ENCODE measurements at regions not wholly inside any gene's neighbourhood (a gene's known extent, or its start where the extent isn't known, plus 50 kb on each side); places are given as distances from the start of the nearest gene placed in this dataset.
"Not testable (repeated sequence)": the region's sequence is repeated elsewhere in the genome, so short reads cannot be mapped to it uniquely, and the experiment has no call there.

DNA sequence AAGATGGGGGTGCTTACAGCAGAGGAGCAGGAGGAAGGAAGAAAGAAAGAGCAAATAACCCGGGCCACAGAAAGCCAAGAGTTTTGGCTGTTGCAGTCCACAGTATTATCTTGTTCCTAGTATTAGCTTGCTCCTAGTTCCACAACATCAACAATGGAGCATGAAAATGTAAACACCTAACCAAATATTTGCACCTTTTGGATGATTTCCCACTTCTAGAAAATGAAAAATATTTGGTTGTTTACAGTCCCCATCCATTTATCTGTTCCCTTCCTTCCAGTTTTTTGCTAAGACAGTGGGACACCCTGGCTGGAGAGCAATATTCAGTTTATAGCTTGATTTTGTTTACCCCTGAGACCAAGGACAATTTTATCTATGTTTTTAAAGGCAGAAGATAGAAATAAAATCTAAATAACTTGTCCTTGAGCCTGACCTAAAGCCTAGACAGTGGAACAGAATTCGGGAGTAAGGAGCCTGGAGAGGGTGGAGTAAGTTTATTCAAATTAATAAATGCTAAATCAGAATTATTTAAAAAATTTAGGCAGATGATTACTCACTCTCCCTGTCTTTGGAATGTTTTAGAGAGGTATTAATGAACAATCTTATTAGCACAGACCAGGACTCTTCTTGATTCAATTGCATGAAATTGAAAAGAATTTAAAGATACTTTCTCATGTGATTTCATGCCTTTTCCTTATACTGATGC, 51.6 kb downstream of the RESF1 start:
- DNase-seq (ENCODE audit: low spot score) = no peak

DNA sequence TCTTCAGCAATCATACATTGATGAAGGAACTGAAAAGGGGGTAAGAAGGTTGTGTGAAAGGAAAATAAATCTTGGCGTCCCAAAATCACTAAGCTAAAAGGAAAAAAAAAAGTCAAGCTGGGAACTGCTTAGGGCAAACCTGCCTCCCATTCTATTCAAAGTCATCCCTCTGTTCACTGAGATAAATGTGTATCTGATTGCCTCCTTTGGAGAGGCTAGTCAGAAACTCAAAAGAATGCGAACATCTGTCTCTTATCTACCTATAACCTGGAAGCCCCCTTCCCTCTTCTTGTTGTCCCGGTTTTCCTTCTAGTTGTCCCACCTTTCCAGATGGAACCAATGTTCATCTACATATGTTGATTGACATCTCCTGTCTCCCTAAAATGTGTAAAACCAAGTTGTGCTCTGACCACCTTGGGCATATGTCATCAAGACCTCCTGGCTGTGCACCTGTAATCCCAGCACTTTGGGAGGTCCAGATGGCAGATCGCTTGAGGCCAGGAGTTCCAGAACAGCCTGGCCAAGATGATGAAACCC, 53.1 kb downstream of the RESF1 start:
- no peak for DNase-seq (ENCODE audit: low spot score)

DNA sequence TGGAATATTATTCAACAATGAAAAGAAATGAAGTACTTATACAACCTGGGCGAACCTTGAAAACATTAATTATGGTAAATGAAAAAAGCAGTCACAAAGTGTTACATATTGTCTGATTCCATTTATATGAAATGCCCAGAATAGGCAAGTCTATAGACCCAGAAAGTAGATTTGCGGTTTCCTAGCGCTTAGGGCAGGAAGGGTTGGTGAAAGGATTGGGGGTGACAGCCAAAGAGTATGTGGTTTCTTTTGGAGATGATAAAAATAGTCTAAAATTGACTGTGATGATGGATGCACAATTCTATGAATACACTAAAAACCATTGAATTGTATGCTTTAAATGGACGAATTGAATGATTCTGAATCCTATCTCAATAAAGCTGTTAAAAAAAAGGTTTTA, 55.8 kb downstream of the RESF1 start:
- no peak for DNase-seq (ENCODE audit: low spot score)

- DNase-seq (ENCODE audit: low spot score) = no peak
These were observed 57.7 kb downstream of the RESF1 start for GRCh38 chr12:32016680-32017482.

GRCh38 chr12:32021346-32021773, 62.1 kb downstream of the RESF1 start:
- DNase-seq (ENCODE audit: low spot score) = no peak

DNA sequence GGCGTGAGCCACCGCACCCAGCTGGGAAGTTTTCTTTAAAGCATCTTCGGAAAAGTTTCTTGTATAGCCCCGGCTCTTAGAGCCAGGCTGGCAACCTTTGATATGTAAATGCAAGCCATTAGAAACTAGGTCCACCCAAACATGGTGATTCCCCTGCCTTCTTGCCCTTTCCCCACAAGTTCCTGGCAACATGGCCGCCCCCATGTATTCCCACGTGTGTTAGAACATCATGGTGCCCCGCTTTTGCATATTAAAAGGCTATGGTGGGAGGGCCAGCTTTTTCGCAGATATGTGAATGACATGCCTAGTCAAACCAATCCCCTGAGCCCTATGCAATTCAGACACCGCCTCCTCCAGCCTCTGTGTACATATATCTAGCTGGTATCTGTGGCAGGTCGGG, 63.2 kb downstream of the RESF1 start:
- not testable (repeated sequence) for DNase-seq (ENCODE audit: low spot score)

DNA sequence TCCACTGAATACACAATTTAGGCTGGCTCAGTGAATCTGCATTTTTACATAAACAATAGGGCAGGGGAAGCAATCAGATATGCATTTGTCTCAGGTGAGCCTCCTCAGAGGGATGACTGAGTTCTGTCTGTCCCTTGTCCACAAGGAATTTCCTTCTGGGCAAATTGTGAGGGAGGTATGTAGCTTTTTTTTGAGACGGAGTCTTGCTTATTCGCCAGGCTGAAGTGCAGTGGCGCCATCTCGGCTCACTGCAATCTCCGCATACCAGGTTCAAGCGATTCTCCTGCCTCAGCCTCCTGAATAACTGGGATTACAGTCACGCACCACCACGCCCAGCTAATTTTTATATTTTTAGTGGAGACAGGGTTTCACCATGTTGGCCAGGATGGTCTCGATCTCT, 64.6 kb downstream of the RESF1 start:
- not testable (repeated sequence) for DNase-seq (ENCODE audit: low spot score)

GRCh38 chr12:32024884-32025592, 65.8 kb downstream of the RESF1 start:
- DNase-seq (ENCODE audit: low spot score) = no peak

- no peak for DNase-seq (ENCODE audit: low spot score)
These were observed 66.7 kb downstream of the RESF1 start for GRCh38 chr12:32025906-32026305.

DNA sequence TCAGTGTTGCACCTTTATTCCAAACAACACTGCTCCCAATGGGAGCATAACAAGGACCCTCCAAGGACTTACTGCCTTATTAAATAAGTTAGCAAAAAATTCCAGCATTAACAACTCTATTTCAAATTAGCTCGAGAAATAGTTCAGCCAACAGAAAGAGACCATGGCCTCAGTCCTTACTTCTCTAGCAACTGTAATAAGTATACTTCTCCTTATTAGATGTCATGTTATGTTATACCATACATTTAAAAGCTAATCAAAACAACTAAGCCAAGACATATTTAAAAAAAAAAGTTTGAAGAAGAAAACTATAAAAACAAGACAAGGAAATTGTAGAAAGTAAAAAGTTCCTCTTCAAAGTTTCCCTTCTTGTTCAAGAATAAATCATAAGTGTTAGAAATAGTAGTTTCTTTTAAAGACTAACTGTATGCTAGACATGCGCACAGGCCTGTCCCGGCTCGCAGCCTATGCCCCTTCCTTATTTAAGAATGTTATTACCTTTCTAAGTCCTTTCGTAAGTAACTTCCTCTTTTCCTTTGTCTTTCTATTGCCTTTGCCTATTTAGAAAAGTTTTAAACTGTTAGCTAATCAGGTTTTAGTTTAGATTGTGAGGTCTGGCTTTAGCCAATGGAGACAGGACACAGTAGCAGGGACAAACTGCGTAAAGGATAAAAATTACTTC, 68.6 kb downstream of the RESF1 start:
- DNase-seq (ENCODE audit: low spot score) = no peak

GRCh38 chr12:32030151-32030550, 70.9 kb downstream of the RESF1 start:
- no peak for DNase-seq (ENCODE audit: low spot score)

DNA sequence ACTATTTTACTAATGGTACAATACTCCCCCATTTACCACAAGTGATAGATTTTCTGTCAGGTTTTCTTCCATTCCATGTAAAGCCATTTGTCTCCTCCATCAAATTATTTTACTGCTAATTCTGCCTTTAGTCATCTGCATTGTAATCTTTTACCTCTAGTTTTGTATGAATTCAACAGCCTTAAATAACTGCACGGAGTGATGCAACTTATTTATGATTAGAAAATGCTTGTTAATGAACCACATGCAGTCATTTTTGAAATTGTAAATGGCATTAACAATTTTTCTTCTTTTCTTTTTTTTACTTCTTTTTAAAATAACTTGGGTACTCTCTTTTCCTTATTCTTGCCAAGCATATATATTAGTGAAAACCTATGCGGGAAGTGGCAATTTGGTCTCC, 71.5 kb downstream of the RESF1 start:
- no peak for DNase-seq (ENCODE audit: low spot score)

DNA sequence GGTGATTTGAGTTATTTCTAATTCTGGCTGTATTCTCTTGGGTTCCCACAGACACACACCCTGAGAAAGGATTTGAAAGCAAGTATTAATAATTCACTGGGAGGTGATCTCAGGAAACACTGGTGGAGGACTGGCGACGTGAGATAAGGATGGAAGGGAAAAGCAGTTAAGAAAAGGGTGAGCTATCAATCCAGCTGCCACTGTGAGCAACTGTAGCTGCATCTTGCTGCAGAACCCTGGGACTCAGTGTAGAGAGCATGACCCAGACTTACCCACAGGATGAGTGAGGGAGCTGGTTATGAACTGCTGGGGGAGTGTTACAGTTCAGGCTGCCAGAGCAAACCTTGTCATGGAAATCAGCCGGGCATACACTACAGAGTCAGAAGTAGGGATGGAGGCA, 71.9 kb downstream of the RESF1 start:
- DNase-seq (ENCODE audit: low spot score) = no peak

DNA sequence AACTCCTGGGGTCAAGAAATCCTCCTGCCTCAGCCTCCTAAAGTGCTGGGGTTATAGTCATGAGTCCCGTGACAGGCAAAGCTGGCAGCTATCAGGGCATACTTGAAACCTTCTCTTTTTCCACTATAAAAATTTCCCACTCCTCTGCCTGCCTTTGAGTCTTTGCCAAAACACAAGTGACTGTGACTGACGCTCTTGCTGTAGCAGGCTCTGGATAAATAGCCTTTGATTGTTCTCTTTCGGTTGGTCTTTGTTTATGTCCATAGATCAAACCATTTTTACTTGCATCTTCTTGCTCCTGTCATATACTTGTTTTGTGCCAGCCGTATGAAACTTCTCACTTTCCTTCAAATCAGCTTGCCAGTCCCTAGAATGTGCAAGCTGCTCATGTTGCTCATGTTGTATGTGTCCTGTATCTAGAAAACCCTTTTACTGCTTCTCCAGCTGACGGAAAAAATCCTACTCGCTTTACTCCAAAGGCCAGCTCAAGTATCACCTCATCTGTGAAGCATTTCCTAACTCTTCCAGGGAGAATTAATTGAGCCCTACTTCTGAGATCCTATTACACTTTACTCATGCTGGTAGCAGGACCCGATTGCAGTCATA, 73.1 kb downstream of the RESF1 start:
- DNase-seq (ENCODE audit: low spot score) = no peak

DNA sequence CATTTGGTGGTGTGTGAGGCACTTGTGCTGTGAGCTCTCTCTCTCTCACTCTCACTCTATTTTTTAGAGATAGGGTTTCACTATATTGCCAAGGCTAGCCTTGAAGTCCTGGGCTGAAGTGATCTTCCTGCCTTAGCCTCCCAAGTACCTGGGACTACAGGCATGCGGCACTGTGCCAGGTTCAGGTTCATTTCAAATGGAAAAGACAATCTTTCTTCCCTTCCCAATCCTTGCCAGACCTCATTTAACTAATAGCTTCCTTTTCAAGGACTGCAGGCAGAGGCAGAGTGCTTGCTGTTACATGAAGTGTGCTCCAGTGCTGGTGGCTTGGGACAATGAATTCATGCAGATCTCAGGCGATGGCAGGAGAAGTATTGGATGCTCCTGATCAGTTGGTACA, 73.2 kb upstream of the BICD1 start:
- DNase-seq (ENCODE audit: low spot score) = no peak

DNA sequence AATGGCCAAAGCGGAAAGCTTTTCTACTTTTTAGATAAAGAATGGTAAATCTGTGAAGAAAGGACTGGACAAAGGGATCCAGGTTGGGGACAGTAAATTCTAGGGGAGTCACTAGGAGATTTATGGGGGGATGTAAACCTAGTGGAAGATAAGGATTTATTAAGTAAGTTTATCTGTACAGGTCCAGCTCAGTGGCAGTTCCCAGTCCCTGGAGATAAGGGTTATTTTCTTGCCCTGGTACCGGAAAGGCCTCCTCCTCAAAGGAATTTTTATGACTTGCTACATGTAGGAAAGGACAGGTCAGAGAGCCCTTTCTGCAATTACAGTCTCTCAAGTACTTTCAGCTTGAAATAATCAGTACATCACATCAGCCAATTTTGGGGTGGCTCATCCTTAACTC, 72.6 kb upstream of the BICD1 start:
- DNase-seq (ENCODE audit: low spot score) = no peak

DNA sequence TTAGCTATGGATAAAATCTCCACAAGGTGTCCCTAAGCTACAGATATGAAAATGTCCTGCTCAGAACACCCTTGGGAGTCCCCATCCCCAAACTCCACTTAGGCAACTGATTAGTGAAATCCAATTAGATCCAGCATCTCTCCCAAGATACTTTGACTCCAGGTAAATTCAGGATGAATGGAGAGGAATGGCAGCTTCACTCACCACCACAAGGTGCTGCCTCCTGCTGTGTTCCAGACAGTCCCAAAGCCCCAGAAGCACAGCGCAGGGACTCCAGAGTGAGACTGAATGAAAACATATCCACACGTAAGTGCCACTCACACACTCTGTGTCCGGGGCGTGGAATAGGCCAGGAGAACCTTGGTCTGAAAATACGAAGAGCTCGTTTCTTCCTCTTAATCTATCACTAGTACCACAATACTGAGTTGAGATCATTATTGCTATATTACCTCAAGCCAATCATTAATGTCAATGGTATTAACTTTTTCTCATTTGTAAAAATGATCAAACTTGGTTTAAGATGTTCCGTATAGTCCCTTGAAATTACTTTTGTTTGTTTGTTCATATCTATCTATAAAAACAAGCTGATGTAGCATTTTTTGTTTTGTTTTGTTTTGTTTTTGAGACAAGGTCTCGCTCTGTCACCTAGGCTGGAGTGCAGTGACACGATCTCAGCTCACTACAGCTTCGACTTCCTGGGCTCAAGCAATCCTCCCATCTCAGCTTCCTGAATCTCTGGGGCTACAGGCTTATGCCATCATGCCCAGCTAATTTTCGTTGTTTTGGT, 70.0 kb upstream of the BICD1 start:
- no peak for DNase-seq (ENCODE audit: low spot score)

DNA sequence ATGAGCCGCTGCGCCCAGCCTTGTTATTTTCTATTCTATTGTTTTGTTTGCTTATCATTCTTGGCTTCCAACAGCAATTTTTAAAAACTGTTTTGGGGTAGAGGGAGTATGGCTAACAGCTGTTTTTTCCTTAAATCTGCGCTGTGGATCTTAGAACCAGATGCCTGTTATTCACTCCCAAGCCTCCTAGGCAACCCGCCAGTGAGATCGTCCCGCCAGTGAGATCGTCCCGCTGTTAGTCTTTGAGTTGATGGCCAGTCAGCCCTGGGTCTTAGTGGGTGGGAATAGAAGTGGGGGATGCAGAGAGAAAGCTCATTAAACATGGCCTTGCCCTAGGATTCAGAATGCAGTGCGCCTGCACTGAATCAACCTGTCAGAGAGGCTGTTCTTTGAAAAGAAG, 67.3 kb upstream of the BICD1 start:
- DNase-seq (ENCODE audit: low spot score) = no peak

DNA sequence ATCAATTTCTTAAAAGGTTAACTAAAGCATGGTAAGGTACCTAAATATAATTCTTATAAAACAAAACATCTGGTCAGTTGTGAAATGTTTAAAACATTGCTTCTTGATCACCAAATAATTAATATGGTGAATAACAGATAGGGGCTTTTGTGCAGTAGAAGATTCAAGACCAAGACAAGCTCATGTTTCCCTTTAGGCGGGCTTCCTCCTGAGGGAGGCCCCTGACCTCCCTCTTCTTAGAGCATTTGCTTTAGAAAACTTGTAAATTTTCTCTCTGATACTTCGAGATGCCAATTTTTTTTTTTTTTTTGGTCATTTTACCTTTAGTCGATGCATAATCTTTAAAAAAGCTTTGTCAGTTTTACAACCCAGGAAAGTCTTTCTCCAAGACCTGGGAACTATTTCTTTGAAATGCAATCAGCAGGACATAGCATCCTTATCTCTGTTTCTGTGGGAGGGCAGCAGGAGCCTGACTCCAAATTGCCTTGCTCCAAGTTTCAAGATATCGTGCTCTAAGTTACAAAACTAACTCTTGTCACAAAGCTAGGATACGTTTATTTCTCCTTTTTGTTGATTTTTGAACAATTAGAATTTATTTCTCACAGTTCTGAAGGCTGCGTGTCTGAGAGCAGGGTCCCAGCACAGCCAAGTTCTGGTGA, 66.6 kb upstream of the BICD1 start:
- no peak for DNase-seq (ENCODE audit: low spot score)

DNA sequence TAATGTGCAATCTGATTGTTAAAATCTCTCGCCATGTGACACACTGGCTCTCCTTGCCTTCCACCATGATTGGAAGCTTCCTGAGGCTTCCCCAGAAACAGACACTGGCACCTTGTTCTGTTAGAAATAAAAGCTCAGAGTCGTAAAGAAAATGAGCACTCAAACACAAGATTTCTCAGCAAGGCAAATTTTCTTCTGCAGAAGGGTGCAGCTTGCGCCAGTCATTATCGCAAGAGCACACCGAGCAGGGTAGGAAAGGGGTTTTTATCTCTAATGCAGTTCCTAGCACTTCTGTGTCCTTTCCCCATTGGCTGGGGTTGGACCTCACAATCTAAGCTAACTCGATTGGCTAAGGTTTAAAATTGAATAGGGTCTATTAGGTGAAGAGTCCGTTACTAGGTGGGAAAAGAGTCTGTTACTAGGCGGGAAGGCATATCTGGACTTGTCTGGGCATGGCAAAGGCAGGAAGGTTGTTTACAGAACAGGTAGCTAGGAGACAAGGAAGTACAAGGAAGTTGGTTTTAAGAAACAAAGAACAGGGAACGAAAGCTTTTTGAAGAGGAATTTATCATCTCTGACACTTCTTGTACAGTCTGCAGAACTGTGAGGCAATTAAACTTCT, 62.6 kb upstream of the BICD1 start:
- DNase-seq (ENCODE audit: low spot score) = no peak
